ENCODE measurements at regions not wholly inside any gene's neighbourhood (a gene's known extent, or its start where the extent isn't known, plus 50 kb on each side); places are given as distances from the start of the nearest gene placed in this dataset.

GRCh38 chr20:12955611-12956010 is 53.2 kb upstream of the SPTLC3 start:
- no peak for TF ChIP-seq FOXA2 (IDR thresholded peaks at IDR 0.05)
- TF ChIP-seq TAF1 (conservative IDR thresholded peaks at IDR 0.05), result no peak
- no peak for TF ChIP-seq ZBTB33 (IDR thresholded peaks at IDR 0.05)
- no peak for TF ChIP-seq EGR1 (IDR thresholded peaks at IDR 0.05; ENCODE audit: low read depth in 2 of 2)
- no peak for TF ChIP-seq CTCF (IDR thresholded peaks at IDR 0.05; ENCODE audit: low read depth, low read length, missing input control)
- TF ChIP-seq JUND (IDR thresholded peaks at IDR 0.05), result no peak
- TF ChIP-seq GABPA (IDR thresholded peaks at IDR 0.05 in 1 of 2, conservative IDR thresholded peaks at IDR 0.05 in 1 of 2), result no peak
- no peak for TF ChIP-seq REST (IDR thresholded peaks at IDR 0.05)
- Histone ChIP-seq H3K9ac (ENCODE audit: low read depth in 1 of 2, low read length in 2 of 2) (no peak overlapping the region), H3K27me3 (ENCODE audit: control insufficient read depth in 4 of 4, insufficient read depth in 4 of 4, low read length in 3 of 4) (no peaks in the 10 kb centered on the region), H3K4me3 (ENCODE audit: low read depth in 1 of 3, low read length in 3 of 3) (no peak overlapping the region), H3K4me1 (ENCODE audit: control insufficient read depth in 4 of 4, insufficient read depth in 4 of 4, low read length in 3 of 4) (no peaks in the 10 kb centered on the region), H3K9me3 (ENCODE audit: control insufficient read depth in 4 of 4, low read length in 3 of 4) (no peaks in the 10 kb centered on the region), H3K27ac (ENCODE audit: low read depth in 1 of 2, low read length in 2 of 2) (no peak overlapping the region), H3K36me3 (ENCODE audit: control insufficient read depth in 4 of 4, insufficient read depth in 3 of 4, low read depth in 1 of 4, low read length in 3 of 4) (no peaks in the 10 kb centered on the region)
- 71% methylated on average over 3 of the region's 3 CpGs for WGBS
- no peak for DNase-seq (ENCODE audit: low spot score)

GRCh38 chr20:12956303-12956702 is 52.5 kb upstream of the SPTLC3 start:
- no peak for DNase-seq (ENCODE audit: low spot score)
- Histone ChIP-seq H3K9ac (ENCODE audit: low read depth in 1 of 2, low read length in 2 of 2) (no peak overlapping the region), H3K4me3 (ENCODE audit: low read depth in 1 of 3, low read length in 3 of 3) (no peak overlapping the region), H3K27ac (ENCODE audit: low read depth in 1 of 2, low read length in 2 of 2) (no peak overlapping the region), H3K27me3 (ENCODE audit: control insufficient read depth in 4 of 4, insufficient read depth in 4 of 4, low read length in 3 of 4) (no peaks in the 10 kb centered on the region), H3K4me1 (ENCODE audit: control insufficient read depth in 4 of 4, insufficient read depth in 4 of 4, low read length in 3 of 4) (no peaks in the 10 kb centered on the region), H3K9me3 (ENCODE audit: control insufficient read depth in 4 of 4, low read length in 3 of 4) (no peaks in the 10 kb centered on the region), H3K36me3 (ENCODE audit: control insufficient read depth in 4 of 4, insufficient read depth in 3 of 4, low read depth in 1 of 4, low read length in 3 of 4) (no peaks in the 10 kb centered on the region)
- TF ChIP-seq NR2F2 (IDR thresholded peaks at IDR 0.05) (no peak), EGR1 (IDR thresholded peaks at IDR 0.05; ENCODE audit: low read depth in 2 of 2) (no peak), FOXA2 (IDR thresholded peaks at IDR 0.05) (no peak), SP1 (IDR thresholded peaks at IDR 0.05) (no peak), REST (IDR thresholded peaks at IDR 0.05) (no peak), FOXA1 (IDR thresholded peaks at IDR 0.05) (no peak), ZBTB33 (IDR thresholded peaks at IDR 0.05) (no peak), RXRA (IDR thresholded peaks at IDR 0.05) (no peak)
